HG03432 (cell line): ENCODE measurements at regions not wholly inside any gene's neighbourhood (a gene's known extent, or its start where the extent isn't known, plus 50 kb on each side); places are given as distances from the start of the nearest gene placed in this dataset.

Experiments
- ATAC-seq: cut with Tn5 transposase; IDR thresholded peaks from one replicate; pipeline ENCODE4 v1.9.1; 2021; ENCODE audit warnings: mild to moderate bottlenecking, moderate library complexity; ENCODE audit not compliant: unreplicated experiment

GRCh38 chr4:157889788-157890187, 283.0 kb downstream of the GASK1B start:
- no peak for ATAC-seq

GRCh38 chr4:157888281-157888680, 284.5 kb downstream of the GASK1B start:
- ATAC-seq: no peak

- ATAC-seq: no peak
Measured at GRCh38 chr4:157887316-157887715, 285.5 kb downstream of the GASK1B start.

GRCh38 chr4:157886645-157887044, 286.2 kb downstream of the GASK1B start:
- no peak for ATAC-seq

- ATAC-seq: no peak
Measured at GRCh38 chr4:157885811-157886210, 287.0 kb downstream of the GASK1B start.

- no peak for ATAC-seq
Measured at GRCh38 chr4:157882901-157883300, 289.9 kb downstream of the GASK1B start.

GRCh38 chr4:157880761-157881160, 292.1 kb downstream of the GASK1B start:
- no peak for ATAC-seq

- ATAC-seq: no peak
Measured at GRCh38 chr4:157854819-157855218, 318.0 kb downstream of the GASK1B start.

- no peak for ATAC-seq
Measured at GRCh38 chr4:157840648-157841047, 332.2 kb downstream of the GASK1B start.

GRCh38 chr4:157840034-157840433, 332.8 kb downstream of the GASK1B start:
- ATAC-seq: no peak

- no peak for ATAC-seq
Measured at GRCh38 chr4:157838366-157838765, 334.5 kb downstream of the GASK1B start.

- no peak for ATAC-seq
Measured at GRCh38 chr4:157837071-157837703, 335.6 kb downstream of the GASK1B start.

- no peak for ATAC-seq
Measured at GRCh38 chr4:157832596-157832995, 340.2 kb downstream of the GASK1B start.

- no peak for ATAC-seq
Measured at GRCh38 chr4:157824021-157824420, 348.8 kb downstream of the GASK1B start.

GRCh38 chr4:157821814-157822213, 351.0 kb downstream of the GASK1B start:
- no peak for ATAC-seq

- no peak for ATAC-seq
Measured at GRCh38 chr4:157819693-157820464, 352.9 kb downstream of the GASK1B start.

- no peak for ATAC-seq
Measured at GRCh38 chr4:157818946-157819692, 353.7 kb downstream of the GASK1B start.

GRCh38 chr4:157810137-157810774, 362.6 kb downstream of the GASK1B start:
- no peak for ATAC-seq

GRCh38 chr4:157808796-157809383, 363.9 kb downstream of the GASK1B start:
- no peak for ATAC-seq

GRCh38 chr4:157806184-157806583, 366.6 kb downstream of the GASK1B start:
- ATAC-seq: no peak

GRCh38 chr4:157804986-157805385, 367.8 kb downstream of the GASK1B start:
- no peak for ATAC-seq
